IMR-90 (cell line): ENCODE measurements at regions not wholly inside any gene's neighbourhood (a gene's known extent, or its start where the extent isn't known, plus 50 kb on each side); places are given as distances from the start of the nearest gene placed in this dataset.

ENCODE experiments used
- ATAC-seq: fragments of 200-7000 bp; cut with Tn5 transposase; 2 replicates; pipeline ENCODE4 v1.9.1; 2020; ENCODE audit warnings: low read depth, mild to moderate bottlenecking, moderate library complexity
- BruUV-seq: library from RNA; stranded (reverse); fragments of 400-500 nt; replicated peaks from 2 replicates; lab custom pipeline; 2021; lab: Mats Ljungman, UMichigan
- CTCF ChIA-PET: fragments of 300-600 bp; formaldehyde crosslinking; extraction: SDS; loops from one replicate; lab custom pipeline; 2021; ENCODE audit warnings: antibody characterized with exemption; lab: Yijun Ruan, JAX
- POLR2A ChIA-PET: fragments of 300-600 bp; sonication (Branson Sonifier 250); formaldehyde crosslinking; loops from one replicate; lab custom pipeline; 2022; ENCODE audit warnings: antibody characterized with exemption; ENCODE audit not compliant: unreplicated experiment; lab: Charles Lee
- DNase-seq: peaks from one replicate; pipeline ENCODE4 v3.0.0; 2013
- H2AFZ ChIP-seq: replicated peaks from 2 replicates; pipeline ENCODE3; 2013; ENCODE audit warnings: low read length, mild to moderate bottlenecking; ENCODE audit not compliant: poor library complexity
- H2AK5ac ChIP-seq: 2 replicates; pipeline ENCODE4 v1.6.1; 2013; ENCODE audit warnings: low read depth, low read length, inconsistent platforms
- H2AK9ac ChIP-seq: replicated peaks from 2 replicates; pipeline ENCODE3; 2013; ENCODE audit warnings: mild to moderate bottlenecking, low read depth, low read length, moderate library complexity; ENCODE audit not compliant: poor library complexity
- H2BK120ac ChIP-seq: 2 replicates; pipeline ENCODE4 v1.6.1; 2013; ENCODE audit warnings: low read depth, low read length, inconsistent platforms
- H2BK15ac ChIP-seq: 3 replicates; pipeline ENCODE4 v1.6.1; 2013; ENCODE audit warnings: low read depth, low read length, inconsistent platforms
- H2BK20ac ChIP-seq: 2 replicates; pipeline ENCODE4 v1.6.1; 2013; ENCODE audit warnings: low read depth, mild to moderate bottlenecking, inconsistent platforms, low read length, moderate library complexity
- H2BK5ac ChIP-seq: 2 replicates; pipeline ENCODE4 v1.6.1; 2013; ENCODE audit warnings: mild to moderate bottlenecking, low read depth, low read length, inconsistent platforms; ENCODE audit not compliant: poor library complexity, severe bottlenecking
- H3K14ac ChIP-seq: replicated peaks from 2 replicates; pipeline ENCODE4 v1.6.1; 2013; ENCODE audit warnings: low read depth, low read length, inconsistent platforms
- H3K18ac ChIP-seq: 2 replicates; pipeline ENCODE4 v1.6.1; 2013; ENCODE audit warnings: low read depth, low read length, control low read depth
- H3K23ac ChIP-seq: 2 replicates; pipeline ENCODE4 v1.6.1; 2013; ENCODE audit warnings: low read depth, low read length, inconsistent platforms
- H3K27ac ChIP-seq: 2 replicates; pipeline ENCODE4 v1.5.1; 2013; ENCODE audit warnings: mild to moderate bottlenecking, control low read depth, low read length; ENCODE audit not compliant: insufficient read depth
- H3K27me3 ChIP-seq: 2 replicates; pipeline ENCODE4 v1.6.1; 2013; ENCODE audit warnings: low read length; ENCODE audit not compliant: control insufficient read depth, insufficient read depth
- H3K36me3 ChIP-seq: 2 replicates; pipeline ENCODE4 v1.6.1; 2013; ENCODE audit warnings: low read length, mixed read lengths; ENCODE audit not compliant: control insufficient read depth, insufficient read depth
- H3K4ac ChIP-seq: 2 replicates; pipeline ENCODE4 v1.6.1; 2013; ENCODE audit warnings: low read depth, low read length, inconsistent platforms
- H3K4me1 ChIP-seq: 2 replicates; pipeline ENCODE4 v1.6.1; 2013; ENCODE audit warnings: low read length, mixed read lengths; ENCODE audit not compliant: control insufficient read depth, insufficient read depth
- H3K4me2 ChIP-seq: 2 replicates; pipeline ENCODE4 v1.6.1; 2013; ENCODE audit warnings: low read depth, mild to moderate bottlenecking, control low read depth, low read length, moderate library complexity
- H3K4me3 ChIP-seq: 2 replicates; pipeline ENCODE4 v1.5.1; 2013; ENCODE audit warnings: low read depth, mild to moderate bottlenecking, control low read depth, low read length, moderate library complexity; ENCODE audit not compliant: insufficient read depth
- H3K56ac ChIP-seq: 2 replicates; pipeline ENCODE4 v1.6.1; 2013; ENCODE audit warnings: low read length, inconsistent platforms; ENCODE audit not compliant: insufficient read depth; ENCODE audit errors: extremely low read depth
- H3K79me1 ChIP-seq, 2 experiments: 2 replicates each; pipeline ENCODE4 v1.6.1; 2013; ENCODE audit warnings: low read length in 2 of 2, inconsistent platforms in 1 of 2, low read depth in 1 of 2
- H3K9ac ChIP-seq: 2 replicates; pipeline ENCODE4 v1.6.1; 2013; ENCODE audit warnings: low read depth, low read length, control low read depth
- H3K9me1 ChIP-seq: 2 replicates; pipeline ENCODE4 v1.6.1; 2013; ENCODE audit warnings: low read length, inconsistent platforms; ENCODE audit not compliant: insufficient read depth
- H3K9me3 ChIP-seq: 2 replicates; pipeline ENCODE4 v1.6.1; 2013; ENCODE audit warnings: low read length; ENCODE audit not compliant: control insufficient read depth, insufficient read depth
- H4K20me1 ChIP-seq: 2 replicates; pipeline ENCODE4 v1.6.1; 2013; ENCODE audit warnings: low read length, inconsistent platforms; ENCODE audit not compliant: insufficient read depth
- H4K5ac ChIP-seq: 2 replicates; pipeline ENCODE4 v1.6.1; 2013; ENCODE audit warnings: mild to moderate bottlenecking, low read depth, low read length, control low read depth
- H4K8ac ChIP-seq, 2 experiments: 2 replicates each; pipeline ENCODE4 v1.6.1; 2013; ENCODE audit warnings: low read depth in 2 of 2, low read length in 2 of 2, control low read depth in 1 of 2, inconsistent platforms in 1 of 2
- H4K91ac ChIP-seq: 2 replicates; pipeline ENCODE4 v1.6.1; 2013; ENCODE audit warnings: low read depth, low read length, inconsistent platforms; ENCODE audit not compliant: insufficient read depth
- BHLHE40 ChIP-seq: fragments of 150-350 bp; IDR thresholded peaks from 2 replicates; pipeline ENCODE4 v1.6.1; 2016; ENCODE audit warnings: mild to moderate bottlenecking, low read depth, low read length
- CEBPB ChIP-seq: IDR thresholded peaks from 2 replicates; pipeline ENCODE4 v1.6.1; 2012; ENCODE audit warnings: low read depth, low read length, improper control_type of control experiment
- CHD1 ChIP-seq: IDR thresholded peaks from 2 replicates; pipeline ENCODE4 v1.6.1; 2012; ENCODE audit warnings: low read depth, low read length, improper control_type of control experiment
- FOS ChIP-seq: fragments of 150-350 bp; IDR thresholded peaks from 2 replicates; pipeline ENCODE4 v1.6.1; 2016; ENCODE audit warnings: low read depth, low read length
- MAFK ChIP-seq: IDR thresholded peaks from 2 replicates; pipeline ENCODE4 v1.6.1; 2012; ENCODE audit warnings: low read depth, low read length, improper control_type of control experiment
- MAZ ChIP-seq: IDR thresholded peaks from 2 replicates; pipeline ENCODE4 v1.6.1; 2012; ENCODE audit warnings: low read depth, mild to moderate bottlenecking, low read length, improper control_type of control experiment, moderate library complexity, borderline replicate concordance
- MXI1 ChIP-seq: IDR thresholded peaks from 2 replicates; pipeline ENCODE4 v1.6.1; 2012; ENCODE audit warnings: low read depth, mild to moderate bottlenecking, low read length, moderate library complexity, borderline replicate concordance
- RAD21 ChIP-seq: IDR thresholded peaks from 2 replicates; pipeline ENCODE4 v1.6.1; 2012; ENCODE audit warnings: low read length, improper control_type of control experiment
- SMC3 ChIP-seq: fragments of 150-350 bp; IDR thresholded peaks from 2 replicates; pipeline ENCODE4 v1.6.1; 2016; ENCODE audit warnings: low read depth, mild to moderate bottlenecking, antibody characterized with exemption, low read length, moderate library complexity
- WGBS, 2 experiments: methylation state at CpG; one replicate each; pipeline versions ENCODE4 v1.1.5 to v1.1.7; 2013; ENCODE audit warnings: missing lambda C conversion rate in 2 of 2; ENCODE audit not compliant: insufficient read length in 1 of 2; ENCODE audit errors: extremely low coverage in 2 of 2; 5-methylcytosine and 5-hydroxymethylcytosine counted together
- dilution Hi-C: fragments of 300-500 bp; cut with HindIII; formaldehyde crosslinking; loops from one replicate; pipeline ENCODE4 v1.14.3; 2018; ENCODE audit warnings: low sequenced_read_pairs; ENCODE audit not compliant: unreplicated experiment
- in situ Hi-C: fragments of 300-500 bp; cut with MboI; formaldehyde crosslinking; loops from 3 replicates; pipeline ENCODE4 v1.14.3; 2019; ENCODE audit warnings: low sequenced_read_pairs, inconsistent platforms, mixed read lengths
- intact Hi-C: fragments of 100-400 bp; cut with micrococcal nuclease; formaldehyde crosslinking; loops from 2 replicates; pipeline ENCODE4 v1.10.0; 2022
- TF ChIP-seq, protein P1 (sequence below): fragments of 150-350 bp; IDR thresholded peaks from 2 replicates; pipeline ENCODE4 v1.6.1; 2016; ENCODE audit warnings: low read depth, mild to moderate bottlenecking, low read length, moderate library complexity, borderline replicate concordance

DNA sequence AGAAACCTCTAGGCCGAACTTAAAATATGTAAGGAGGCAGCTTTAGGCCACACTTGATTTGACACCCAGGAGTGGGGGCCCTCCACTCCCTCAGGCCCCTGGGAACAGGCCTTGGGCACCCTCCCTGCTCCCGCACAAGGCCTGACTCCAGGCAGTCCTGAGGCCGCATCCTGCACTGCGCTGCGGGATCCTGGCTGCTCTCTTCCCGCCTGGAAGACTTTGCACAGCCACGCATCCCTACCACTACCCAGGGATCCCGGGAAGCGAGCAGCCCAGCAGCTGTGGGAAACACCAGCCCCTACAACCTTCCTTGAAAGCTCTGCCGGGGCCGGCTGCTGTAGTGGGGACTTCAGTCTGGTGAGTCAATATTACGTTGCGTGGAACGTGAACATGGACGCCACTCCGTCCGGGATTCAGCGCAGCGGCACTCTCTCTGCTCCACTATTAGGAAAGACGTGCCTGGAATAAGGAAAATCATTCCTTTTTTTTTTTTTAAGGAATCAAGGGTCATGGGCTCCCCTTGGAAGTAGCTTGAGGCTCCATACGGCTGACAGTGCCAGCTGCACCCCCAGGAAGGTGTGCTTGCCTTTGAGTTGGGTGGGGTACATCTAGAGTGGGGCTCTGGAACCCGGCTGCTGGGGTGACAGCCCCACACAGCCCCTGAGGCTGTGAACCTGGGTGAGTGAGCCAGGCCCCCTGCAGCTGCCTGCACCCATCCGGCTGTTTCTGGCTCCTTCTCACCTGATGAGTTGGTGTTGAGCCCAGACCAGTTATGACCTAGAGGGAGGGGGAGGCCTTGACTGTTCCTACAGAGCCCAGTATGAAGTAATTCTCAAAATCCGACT lies 119.2 kb upstream of the TMEM18 start:
- Histone ChIP-seq H2BK15ac (no peak overlapping the region), H3K14ac (no peak overlapping the region), H4K8ac (no peak overlapping the region), H4K20me1 (no peaks in the 10 kb centered on the region), H3K79me1 (no peaks in the 10 kb centered on the region), H2BK5ac (no peak overlapping the region), H3K9me3 (peaks cover 29% of the 10 kb centered on the region), H4K91ac (no peak overlapping the region), H2AK9ac (no peak overlapping the region), H4K5ac (no peak overlapping the region), H3K9me1 (no peaks in the 10 kb centered on the region), H2BK120ac (no peak overlapping the region), H3K4me2 (no peak overlapping the region), H3K56ac (no peak overlapping the region), H3K27me3 (no peaks in the 10 kb centered on the region), H3K18ac (no peak overlapping the region), H3K4ac (no peak overlapping the region), H3K36me3 (no peaks in the 10 kb centered on the region), H3K4me3 (no peak overlapping the region), H3K4me1 (no peaks in the 10 kb centered on the region), H3K27ac (no peak overlapping the region), H3K23ac (no peak overlapping the region), H3K9ac (no peak overlapping the region), H2AK5ac (no peak overlapping the region), H2BK20ac (no peak overlapping the region), H2AFZ (no peak overlapping the region)
- WGBS, 2 experiments: no CpG with 5 or more reads among the region's 24 CpGs
- ATAC-seq (no peak), DNase-seq (no peak)
- no TSS peak for BruUV-seq
- in situ Hi-C loops: no loop called here
- POLR2A ChIA-PET: no interaction called here
- intact Hi-C loops: no loop called here
- dilution Hi-C loops: no loop called here
- TF ChIP-seq RAD21 (no peak), MAZ (no peak), CEBPB (no peak), MXI1 (no peak), SMC3 (no peak), FOS (no peak), MAFK (no peak), BHLHE40 (no peak), CHD1 (no peak)
- TF ChIP-seq, protein P1, sequence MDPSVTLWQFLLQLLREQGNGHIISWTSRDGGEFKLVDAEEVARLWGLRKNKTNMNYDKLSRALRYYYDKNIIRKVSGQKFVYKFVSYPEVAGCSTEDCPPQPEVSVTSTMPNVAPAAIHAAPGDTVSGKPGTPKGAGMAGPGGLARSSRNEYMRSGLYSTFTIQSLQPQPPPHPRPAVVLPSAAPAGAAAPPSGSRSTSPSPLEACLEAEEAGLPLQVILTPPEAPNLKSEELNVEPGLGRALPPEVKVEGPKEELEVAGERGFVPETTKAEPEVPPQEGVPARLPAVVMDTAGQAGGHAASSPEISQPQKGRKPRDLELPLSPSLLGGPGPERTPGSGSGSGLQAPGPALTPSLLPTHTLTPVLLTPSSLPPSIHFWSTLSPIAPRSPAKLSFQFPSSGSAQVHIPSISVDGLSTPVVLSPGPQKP: no peak
- CTCF ChIA-PET: no interaction called here
